OCI-LY7 (cell line): ENCODE measurements at regions not wholly inside any gene's neighbourhood (a gene's known extent, or its start where the extent isn't known, plus 50 kb on each side); places are given as distances from the start of the nearest gene placed in this dataset.

ENCODE experiments used
- BruUV-seq: library from RNA; stranded (reverse); fragments of 400-500 nt; replicated peaks from 2 replicates; lab custom pipeline; 2021; lab: Mats Ljungman, UMichigan
- CTCF ChIA-PET: fragments of 300-600 bp; sonication (Branson Sonifier 250); formaldehyde crosslinking; loops from one replicate; lab custom pipeline; 2022; ENCODE audit warnings: antibody characterized with exemption; ENCODE audit not compliant: unreplicated experiment; lab: Charles Lee
- POLR2A ChIA-PET: fragments of 300-600 bp; sonication (Branson Sonifier 250); formaldehyde crosslinking; loops from one replicate; lab custom pipeline; 2022; ENCODE audit warnings: antibody characterized with exemption; lab: Charles Lee
- DNase-seq: peaks from one replicate; pipeline ENCODE4 v3.0.0-alpha.2; 2015; ENCODE audit warnings: low spot score
- H2AFZ ChIP-seq: fragments of 200-600 bp; sonication (generic), shearing (Covaris generic); 2 replicates; pipeline ENCODE4 v1.6.1; 2014; ENCODE audit warnings: mild to moderate bottlenecking, antibody characterized with exemption, low read length, moderate library complexity
- H3K27ac ChIP-seq: fragments of 200-600 bp; sonication (generic); 2 replicates; pipeline ENCODE4 v1.5.1; 2014; ENCODE audit warnings: mixed run types, low read depth, mild to moderate bottlenecking, moderate library complexity, low read length, inconsistent platforms; ENCODE audit not compliant: poor library complexity, severe bottlenecking
- H3K36me3 ChIP-seq: fragments of 200-600 bp; sonication (generic); 2 replicates; pipeline ENCODE4 v1.6.1; 2014; ENCODE audit warnings: mild to moderate bottlenecking, antibody characterized with exemption, low read length, moderate library complexity, mixed read lengths; ENCODE audit not compliant: insufficient read depth
- H3K4me1 ChIP-seq: fragments of 200-600 bp; sonication (generic); 2 replicates; pipeline ENCODE4 v1.5.1; 2014; ENCODE audit warnings: mild to moderate bottlenecking, low read length; ENCODE audit not compliant: insufficient read depth, poor library complexity, severe bottlenecking
- H3K4me2 ChIP-seq: fragments of 200-600 bp; sonication (generic); 2 replicates; pipeline ENCODE4 v1.6.1; 2014; ENCODE audit warnings: mild to moderate bottlenecking, low read length
- H3K4me3 ChIP-seq: fragments of 200-600 bp; sonication (generic); 2 replicates; pipeline ENCODE4 v1.5.1; 2014; ENCODE audit warnings: mild to moderate bottlenecking, low read depth, low read length; ENCODE audit not compliant: poor library complexity, severe bottlenecking
- H3K79me2 ChIP-seq: fragments of 200-600 bp; sonication (generic); 2 replicates; pipeline ENCODE4 v1.6.1; 2016; ENCODE audit warnings: low read depth, mild to moderate bottlenecking, low read length, moderate library complexity, mixed read lengths; ENCODE audit not compliant: insufficient read depth
- H3K9me2 ChIP-seq: fragments of 200-600 bp; sonication (generic); 2 replicates; pipeline ENCODE4 v1.6.1; 2016; ENCODE audit warnings: mild to moderate bottlenecking, low read length, mixed read lengths; ENCODE audit not compliant: insufficient read depth
- H3K9me3 ChIP-seq: fragments of 200-600 bp; sonication (generic); 2 replicates; pipeline ENCODE4 v1.6.1; 2014; ENCODE audit warnings: mild to moderate bottlenecking, mixed run types, low read length, mixed read lengths
- H4K20me1 ChIP-seq: fragments of 200-600 bp; sonication (generic); 2 replicates; pipeline ENCODE4 v1.6.1; 2014; ENCODE audit warnings: mild to moderate bottlenecking, antibody characterized with exemption, low read length, moderate library complexity, mixed read lengths; ENCODE audit not compliant: insufficient read depth
- EZH2phosphoT487 ChIP-seq: fragments of 200-600 bp; sonication (generic); IDR thresholded peaks from 2 replicates; pipeline ENCODE4 v1.6.1; 2018; ENCODE audit warnings: low read depth, borderline replicate concordance, mild to moderate bottlenecking, mixed run types, antibody characterized with exemption, low read length, moderate library complexity, mixed read lengths
- intact Hi-C: fragments of 100-400 bp; cut with micrococcal nuclease; formaldehyde crosslinking; loops from one replicate; pipeline ENCODE4 v1.10.0; 2022; ENCODE audit not compliant: unreplicated experiment
- TF ChIP-seq, protein P1 (sequence below): fragments of 200-600 bp; sonication (generic); conservative IDR thresholded peaks from 2 replicates; pipeline ENCODE4 v1.5.1; 2014; ENCODE audit warnings: mild to moderate bottlenecking, antibody characterized with exemption, low read length, moderate library complexity, mixed read lengths

- Histone ChIP-seq H3K4me3 (no peak overlapping the region), H3K79me2 (no peaks in the 10 kb centered on the region), H3K9me3 (no peaks in the 10 kb centered on the region), H3K36me3 (no peaks in the 10 kb centered on the region), H3K4me2 (no peak overlapping the region), H3K27ac (no peak overlapping the region), H2AFZ (no peak overlapping the region), H3K9me2 (no peaks in the 10 kb centered on the region), H4K20me1 (no peaks in the 10 kb centered on the region), H3K4me1 (no peaks in the 10 kb centered on the region)
- no peak for DNase-seq
- no TSS peak for BruUV-seq
- TF ChIP-seq, protein P1, sequence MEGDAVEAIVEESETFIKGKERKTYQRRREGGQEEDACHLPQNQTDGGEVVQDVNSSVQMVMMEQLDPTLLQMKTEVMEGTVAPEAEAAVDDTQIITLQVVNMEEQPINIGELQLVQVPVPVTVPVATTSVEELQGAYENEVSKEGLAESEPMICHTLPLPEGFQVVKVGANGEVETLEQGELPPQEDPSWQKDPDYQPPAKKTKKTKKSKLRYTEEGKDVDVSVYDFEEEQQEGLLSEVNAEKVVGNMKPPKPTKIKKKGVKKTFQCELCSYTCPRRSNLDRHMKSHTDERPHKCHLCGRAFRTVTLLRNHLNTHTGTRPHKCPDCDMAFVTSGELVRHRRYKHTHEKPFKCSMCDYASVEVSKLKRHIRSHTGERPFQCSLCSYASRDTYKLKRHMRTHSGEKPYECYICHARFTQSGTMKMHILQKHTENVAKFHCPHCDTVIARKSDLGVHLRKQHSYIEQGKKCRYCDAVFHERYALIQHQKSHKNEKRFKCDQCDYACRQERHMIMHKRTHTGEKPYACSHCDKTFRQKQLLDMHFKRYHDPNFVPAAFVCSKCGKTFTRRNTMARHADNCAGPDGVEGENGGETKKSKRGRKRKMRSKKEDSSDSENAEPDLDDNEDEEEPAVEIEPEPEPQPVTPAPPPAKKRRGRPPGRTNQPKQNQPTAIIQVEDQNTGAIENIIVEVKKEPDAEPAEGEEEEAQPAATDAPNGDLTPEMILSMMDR = no peak
- no peak for TF ChIP-seq EZH2phosphoT487
- ChIA-PET POLR2A (no interaction called here), CTCF (no interaction called here)
- intact Hi-C loops = no loop called here
These were observed 91.5 kb upstream of the RNF152 start for GRCh38 chr18:61984349-61984748.

- no peaks in the 10 kb centered on the region for H3K4me1 ChIP-seq
- H2AFZ ChIP-seq = no peak overlapping the region
- no peak overlapping the region for H3K4me2 ChIP-seq
- no peak for DNase-seq
- no peak overlapping the region for H3K27ac ChIP-seq
- CTCF ChIA-PET = no interaction called here
- no peaks in the 10 kb centered on the region for H4K20me1 ChIP-seq
- no TSS peak for BruUV-seq
- no peaks in the 10 kb centered on the region for H3K36me3 ChIP-seq
- H3K9me2 ChIP-seq = no peaks in the 10 kb centered on the region
- H3K9me3 ChIP-seq = no peaks in the 10 kb centered on the region
- no peaks in the 10 kb centered on the region for H3K79me2 ChIP-seq
- TF ChIP-seq, protein P1 = no peak
- TF ChIP-seq EZH2phosphoT487 = no peak
- no peak overlapping the region for H3K4me3 ChIP-seq
- intact Hi-C loops = no loop called here
- POLR2A ChIA-PET = no interaction called here
These were observed 89.7 kb upstream of the RNF152 start for GRCh38 chr18:61982475-61982874.

GRCh38 chr18:61980355-61980754 lies 87.5 kb upstream of the RNF152 start:
- no peak for DNase-seq

More at GRCh38 chr18:61980355-61980754, 87.5 kb upstream of the RNF152 start:
- Histone ChIP-seq H3K4me3 (no peak overlapping the region), H3K4me2 (no peak overlapping the region), H2AFZ (no peak overlapping the region), H3K9me2 (no peaks in the 10 kb centered on the region), H3K4me1 (no peaks in the 10 kb centered on the region), H3K9me3 (no peaks in the 10 kb centered on the region), H3K36me3 (no peaks in the 10 kb centered on the region), H3K79me2 (no peaks in the 10 kb centered on the region), H4K20me1 (no peaks in the 10 kb centered on the region), H3K27ac (no peak overlapping the region)
- intact Hi-C loops = no loop called here
- no peak for TF ChIP-seq EZH2phosphoT487
- TF ChIP-seq, protein P1 = no peak
- CTCF ChIA-PET = no interaction called here
- BruUV-seq = no TSS peak
- POLR2A ChIA-PET = no interaction called here
